ENCODE measurements at regions not wholly inside any gene's neighbourhood (a gene's known extent, or its start where the extent isn't known, plus 50 kb on each side); places are given as distances from the start of the nearest gene placed in this dataset.

DNA sequence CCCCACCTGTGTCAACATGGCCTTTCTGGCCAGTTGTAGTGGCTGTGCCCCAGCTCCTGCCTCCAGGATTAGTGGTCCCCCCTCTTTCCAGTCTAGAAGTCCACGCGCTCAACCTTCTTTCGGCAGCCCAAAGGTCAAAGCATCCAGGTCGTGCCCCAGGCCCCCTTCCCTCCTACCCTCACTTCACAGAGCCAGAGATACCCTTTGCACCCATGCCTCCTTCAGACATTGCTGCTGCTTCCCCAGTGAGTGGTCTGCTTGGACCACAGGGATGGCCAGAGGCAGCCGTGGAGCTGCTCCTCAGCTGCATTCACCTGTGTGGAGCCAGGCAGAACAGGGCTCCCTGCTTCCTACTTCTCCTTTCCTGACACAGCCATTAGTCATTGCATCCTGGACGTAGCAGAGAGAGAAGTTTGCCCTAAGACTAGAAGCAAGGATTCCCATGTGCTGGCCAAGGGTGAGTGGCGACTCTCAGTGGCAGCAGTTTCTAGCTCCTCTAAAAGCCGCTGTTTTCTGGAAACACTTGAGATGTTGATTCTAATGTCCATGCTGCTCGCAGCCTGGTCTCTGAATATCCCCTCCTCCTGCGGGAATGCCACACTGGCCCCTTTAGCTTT, 243.1 kb upstream of the SHH start:
- TF ChIP-seq POLR2A (IDR thresholded peaks at IDR 0.05): no peak
- TF ChIP-seq, protein P1, sequence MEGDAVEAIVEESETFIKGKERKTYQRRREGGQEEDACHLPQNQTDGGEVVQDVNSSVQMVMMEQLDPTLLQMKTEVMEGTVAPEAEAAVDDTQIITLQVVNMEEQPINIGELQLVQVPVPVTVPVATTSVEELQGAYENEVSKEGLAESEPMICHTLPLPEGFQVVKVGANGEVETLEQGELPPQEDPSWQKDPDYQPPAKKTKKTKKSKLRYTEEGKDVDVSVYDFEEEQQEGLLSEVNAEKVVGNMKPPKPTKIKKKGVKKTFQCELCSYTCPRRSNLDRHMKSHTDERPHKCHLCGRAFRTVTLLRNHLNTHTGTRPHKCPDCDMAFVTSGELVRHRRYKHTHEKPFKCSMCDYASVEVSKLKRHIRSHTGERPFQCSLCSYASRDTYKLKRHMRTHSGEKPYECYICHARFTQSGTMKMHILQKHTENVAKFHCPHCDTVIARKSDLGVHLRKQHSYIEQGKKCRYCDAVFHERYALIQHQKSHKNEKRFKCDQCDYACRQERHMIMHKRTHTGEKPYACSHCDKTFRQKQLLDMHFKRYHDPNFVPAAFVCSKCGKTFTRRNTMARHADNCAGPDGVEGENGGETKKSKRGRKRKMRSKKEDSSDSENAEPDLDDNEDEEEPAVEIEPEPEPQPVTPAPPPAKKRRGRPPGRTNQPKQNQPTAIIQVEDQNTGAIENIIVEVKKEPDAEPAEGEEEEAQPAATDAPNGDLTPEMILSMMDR (IDR thresholded peaks at IDR 0.05 in 4 of 5, conservative IDR thresholded peaks at IDR 0.05 in 1 of 5): no peak

Data from gastrocnemius medialis (tissue), 4 donors.